Retina (tissue), 1 donor: ENCODE measurements at regions not wholly inside any gene's neighbourhood (a gene's known extent, or its start where the extent isn't known, plus 50 kb on each side); places are given as distances from the start of the nearest gene placed in this dataset.
"Not testable (repeated sequence)": the region's sequence is repeated elsewhere in the genome, so short reads cannot be mapped to it uniquely, and the experiment has no call there.

Experiments used
- DNase-seq: peaks from one replicate; pipeline ENCODE4 v3.0.0-alpha.2; 2016

- peak; percentile 71 for DNase-seq
Observed at GRCh38 chr15:26115229-26115943, 252.3 kb upstream of the ATP10A start.

- not testable (repeated sequence) for DNase-seq
Observed at GRCh38 chr15:26114128-26114527, 251.0 kb upstream of the ATP10A start.

GRCh38 chr15:26113296-26113695, 250.2 kb upstream of the ATP10A start:
- no peak for DNase-seq

GRCh38 chr15:26109203-26109602, 246.1 kb upstream of the ATP10A start:
- DNase-seq, result no peak

GRCh38 chr15:26106556-26106955, 243.4 kb upstream of the ATP10A start:
- no peak for DNase-seq

GRCh38 chr15:26103002-26103404, 239.9 kb upstream of the ATP10A start:
- DNase-seq, result no peak

GRCh38 chr15:26102365-26102764, 239.2 kb upstream of the ATP10A start:
- DNase-seq, result no peak

- DNase-seq, result no peak
Observed at GRCh38 chr15:26101443-26101842, 238.3 kb upstream of the ATP10A start.

- no peak for DNase-seq
Observed at GRCh38 chr15:26098801-26099200, 235.7 kb upstream of the ATP10A start.

GRCh38 chr15:26097216-26097615, 234.1 kb upstream of the ATP10A start:
- DNase-seq, result no peak

- DNase-seq, result no peak
Observed at GRCh38 chr15:26096581-26096980, 233.5 kb upstream of the ATP10A start.

GRCh38 chr15:26095710-26096330, 232.7 kb upstream of the ATP10A start:
- peak; percentile 10 for DNase-seq

GRCh38 chr15:26091184-26091583, 228.1 kb upstream of the ATP10A start:
- DNase-seq, result no peak

GRCh38 chr15:26087881-26088280, 224.8 kb upstream of the ATP10A start:
- no peak for DNase-seq

- DNase-seq, result no peak
Observed at GRCh38 chr15:26087395-26087794, 224.3 kb upstream of the ATP10A start.

GRCh38 chr15:26084771-26085170, 221.6 kb upstream of the ATP10A start:
- DNase-seq, result no peak

GRCh38 chr15:26083896-26084295, 220.8 kb upstream of the ATP10A start:
- no peak for DNase-seq

- DNase-seq, result no peak
Observed at GRCh38 chr15:26083457-26083856, 220.3 kb upstream of the ATP10A start.

- peak; percentile 99 for DNase-seq
Observed at GRCh38 chr15:26082221-26083109, 219.3 kb upstream of the ATP10A start.

GRCh38 chr15:26081758-26082220, 218.7 kb upstream of the ATP10A start:
- DNase-seq, result no peak

GRCh38 chr15:26075770-26076169, 212.6 kb upstream of the ATP10A start:
- DNase-seq, result no peak

GRCh38 chr15:26073430-26074333, 210.6 kb upstream of the ATP10A start:
- DNase-seq, result no peak
